GM13976 (cell line): ENCODE measurements at regions not wholly inside any gene's neighbourhood (a gene's known extent, or its start where the extent isn't known, plus 50 kb on each side); places are given as distances from the start of the nearest gene placed in this dataset.
A peak's percentile ranks its signal among the peaks of the same experiment; 100 is the strongest.

Source experiments
- DNase-seq: peaks from one replicate; pipeline ENCODE4 v3.0.0; 2012; ENCODE audit warnings: low spot score
- in situ Hi-C: fragments of 300-500 bp; cut with MboI; formaldehyde crosslinking; loops from one replicate; pipeline ENCODE4 v1.12.0; 2022; ENCODE audit warnings: low sequenced_read_pairs, mixed read lengths, inconsistent platforms; ENCODE audit not compliant: unreplicated experiment
- TF ChIP-seq, protein P1 (sequence below): IDR thresholded peaks from 2 replicates; pipeline ENCODE4 v1.5.1; 2012; ENCODE audit warnings: borderline replicate concordance, mild to moderate bottlenecking; ENCODE audit not compliant: insufficient read depth; ENCODE audit errors: extremely low read depth, missing control alignments, control extremely low read depth

DNA sequence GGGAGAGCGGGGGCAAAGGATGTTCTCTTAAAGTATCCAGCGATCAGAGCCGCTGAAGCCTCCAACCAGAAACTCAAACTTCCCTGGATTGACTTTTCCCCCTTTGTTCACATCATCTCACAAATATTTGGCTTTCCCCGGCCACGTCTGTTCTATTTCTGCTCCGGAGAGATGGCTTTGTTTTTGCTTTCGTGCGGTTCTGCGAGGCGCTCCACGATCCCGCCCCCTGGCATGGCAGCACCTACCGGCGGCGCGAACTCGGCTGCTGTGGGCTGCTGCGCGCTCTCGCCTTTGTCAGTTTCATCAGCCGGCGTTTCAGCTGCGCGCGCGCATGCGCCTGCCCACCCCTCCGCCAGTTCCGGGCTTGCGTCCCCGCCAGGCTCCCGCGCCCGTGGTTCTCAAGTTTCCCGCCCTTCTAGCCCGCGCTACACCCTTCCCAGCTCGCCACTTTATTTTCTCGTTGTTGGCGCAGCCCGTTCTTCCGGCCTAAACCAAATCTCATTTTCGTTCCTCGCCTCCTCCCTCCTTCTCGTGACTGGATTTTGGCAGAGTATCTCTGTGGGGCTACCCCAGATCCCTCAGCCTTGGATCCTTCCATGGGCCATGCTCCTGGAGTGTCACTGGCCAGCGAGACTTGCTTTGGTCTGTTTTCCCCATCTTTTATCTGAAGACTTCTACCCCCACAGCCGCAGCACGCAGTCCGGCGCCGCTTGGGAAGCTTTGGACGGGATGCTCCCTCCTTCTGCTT, 98.0 kb downstream of the INSIG2 start:
- peak; percentile 93 for DNase-seq
- TF ChIP-seq, protein P1, sequence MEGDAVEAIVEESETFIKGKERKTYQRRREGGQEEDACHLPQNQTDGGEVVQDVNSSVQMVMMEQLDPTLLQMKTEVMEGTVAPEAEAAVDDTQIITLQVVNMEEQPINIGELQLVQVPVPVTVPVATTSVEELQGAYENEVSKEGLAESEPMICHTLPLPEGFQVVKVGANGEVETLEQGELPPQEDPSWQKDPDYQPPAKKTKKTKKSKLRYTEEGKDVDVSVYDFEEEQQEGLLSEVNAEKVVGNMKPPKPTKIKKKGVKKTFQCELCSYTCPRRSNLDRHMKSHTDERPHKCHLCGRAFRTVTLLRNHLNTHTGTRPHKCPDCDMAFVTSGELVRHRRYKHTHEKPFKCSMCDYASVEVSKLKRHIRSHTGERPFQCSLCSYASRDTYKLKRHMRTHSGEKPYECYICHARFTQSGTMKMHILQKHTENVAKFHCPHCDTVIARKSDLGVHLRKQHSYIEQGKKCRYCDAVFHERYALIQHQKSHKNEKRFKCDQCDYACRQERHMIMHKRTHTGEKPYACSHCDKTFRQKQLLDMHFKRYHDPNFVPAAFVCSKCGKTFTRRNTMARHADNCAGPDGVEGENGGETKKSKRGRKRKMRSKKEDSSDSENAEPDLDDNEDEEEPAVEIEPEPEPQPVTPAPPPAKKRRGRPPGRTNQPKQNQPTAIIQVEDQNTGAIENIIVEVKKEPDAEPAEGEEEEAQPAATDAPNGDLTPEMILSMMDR = no peak
- in situ Hi-C loops = no loop called here

DNA sequence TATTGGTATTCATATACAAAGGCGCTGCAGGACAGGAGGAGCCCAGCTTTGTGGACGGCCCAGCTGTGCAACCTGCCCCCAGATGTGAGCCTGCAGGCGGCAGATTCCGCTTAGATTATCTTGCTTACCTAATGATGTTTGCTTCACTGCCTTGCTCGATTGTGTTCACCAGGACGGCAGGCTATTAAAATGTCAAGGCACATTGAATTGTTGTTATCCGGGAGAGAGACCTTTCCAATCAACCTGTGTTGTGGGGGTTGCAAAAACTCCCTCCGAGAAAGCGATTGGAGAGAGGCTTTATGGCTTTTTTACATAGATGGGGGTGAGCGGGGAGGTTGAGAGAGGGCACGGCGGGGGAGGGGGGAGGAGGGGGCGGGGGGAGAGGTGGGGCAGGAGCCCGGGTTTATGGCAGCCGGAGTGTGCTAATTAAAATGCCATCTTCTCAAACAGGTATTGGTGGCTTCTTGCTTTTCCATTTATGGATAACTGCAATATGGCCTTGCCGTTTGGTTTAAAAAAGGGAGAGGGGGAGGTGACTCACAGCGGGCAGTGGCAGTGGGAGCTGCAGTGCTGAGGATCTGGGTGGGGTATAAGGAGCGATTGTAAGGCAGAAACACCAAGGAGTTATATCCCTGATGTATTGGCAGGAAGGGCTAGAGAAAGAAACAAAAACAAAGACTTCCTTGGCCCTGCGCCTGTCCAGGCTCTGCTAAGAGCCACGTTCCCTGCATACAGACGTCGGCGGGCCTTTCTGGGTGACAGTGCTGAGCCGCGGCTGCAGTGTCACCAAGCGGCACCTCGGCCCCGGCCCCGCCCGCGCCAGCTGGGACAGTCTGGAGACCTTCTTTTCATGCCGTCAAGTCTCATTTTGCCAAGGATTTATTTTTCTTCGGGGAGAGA, 97.2 kb downstream of the INSIG2 start:
- in situ Hi-C loops = no loop called here
- peak; percentile 80 for DNase-seq
- TF ChIP-seq, protein P1 = peak; percentile 28

DNA sequence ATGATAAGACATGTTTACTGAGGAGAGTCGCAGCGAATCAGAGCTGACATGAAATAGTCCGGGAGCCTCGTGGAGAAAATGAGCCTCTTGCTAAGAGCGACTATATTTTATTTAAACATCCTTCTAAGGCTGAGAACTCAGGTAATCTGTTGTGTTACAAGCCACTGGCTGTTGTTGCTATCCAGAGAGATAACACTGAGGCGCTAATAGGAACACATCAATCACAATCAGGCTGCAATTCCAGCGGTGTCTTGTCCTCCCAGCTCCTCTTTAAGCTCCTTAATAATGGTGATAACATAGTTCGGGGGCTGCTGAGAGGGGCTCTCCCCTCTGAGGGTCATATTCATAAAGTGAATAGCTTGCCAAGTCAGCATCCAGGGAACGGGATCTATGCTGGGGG, 95.1 kb downstream of the INSIG2 start:
- TF ChIP-seq, protein P1 = no peak
- in situ Hi-C loops = no loop called here

DNA sequence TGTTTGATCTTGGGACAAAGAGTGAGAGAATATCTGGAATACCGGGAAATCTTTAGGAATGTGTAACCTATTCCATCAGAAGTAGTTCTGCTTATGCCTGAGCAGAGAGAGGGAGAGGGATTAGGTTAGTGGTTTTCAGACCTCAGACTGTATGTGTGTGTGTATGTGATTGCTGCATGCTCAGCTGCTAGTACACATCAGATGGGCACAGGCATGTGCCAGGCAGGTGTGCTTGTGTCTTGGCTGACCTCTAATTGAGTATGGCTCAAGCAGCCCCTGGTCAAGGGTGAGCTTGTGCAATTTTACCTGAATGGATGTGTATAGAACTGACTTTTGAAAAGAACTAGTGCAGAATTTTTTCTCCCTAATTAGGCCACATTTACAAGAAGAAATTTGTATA, 91.2 kb downstream of the INSIG2 start:
- in situ Hi-C loops = no loop called here
- TF ChIP-seq, protein P1 = no peak
- no peak for DNase-seq

More for the DNA sequence above, 95.1 kb downstream of the INSIG2 start:
- no peak for DNase-seq

DNA sequence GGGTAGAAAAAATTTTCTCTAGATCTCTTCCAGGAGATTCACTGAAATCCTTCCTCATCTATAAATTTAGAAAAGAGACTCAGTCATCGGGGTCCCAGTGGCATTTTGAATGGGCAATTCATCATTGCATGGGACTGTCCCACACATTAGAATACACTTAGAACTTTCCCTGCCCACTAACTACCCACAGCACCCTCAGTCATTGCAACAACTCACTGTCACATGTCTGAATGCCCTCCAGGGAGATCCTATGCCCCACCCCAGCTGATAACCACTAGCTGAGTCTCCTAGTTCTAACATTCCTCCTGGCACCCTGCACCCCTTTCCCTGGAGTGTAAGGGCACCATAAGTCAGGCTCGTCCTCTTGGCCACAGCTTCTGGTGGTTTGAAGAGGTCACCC, 89.6 kb downstream of the INSIG2 start:
- in situ Hi-C loops = no loop called here
- TF ChIP-seq, protein P1 = no peak

DNA sequence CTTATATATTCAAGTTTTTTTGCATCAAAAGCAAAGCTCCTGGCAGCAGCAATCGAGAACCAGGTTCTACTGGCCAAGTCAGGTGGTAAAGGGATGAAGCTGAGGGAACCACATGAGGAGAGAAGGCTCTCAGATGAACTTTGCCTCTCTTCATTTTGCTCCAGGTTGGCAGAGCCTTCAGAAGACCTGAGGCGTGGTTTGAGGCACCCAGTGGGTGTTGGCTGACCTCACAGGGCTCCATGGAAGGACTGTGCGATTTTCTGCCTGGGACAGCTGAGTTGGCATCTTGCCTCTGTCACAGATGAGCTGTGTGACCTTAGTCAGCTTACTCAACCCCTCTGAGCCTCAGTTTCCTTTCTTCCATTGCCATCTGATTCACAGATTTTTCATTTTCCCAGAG, 89.0 kb downstream of the INSIG2 start:
- no peak for DNase-seq
- TF ChIP-seq, protein P1 = no peak
- in situ Hi-C loops = no loop called here

More for the DNA sequence above, 89.6 kb downstream of the INSIG2 start:
- no peak for DNase-seq
